Panc1 (cell line): ENCODE measurements at regions not wholly inside any gene's neighbourhood (a gene's known extent, or its start where the extent isn't known, plus 50 kb on each side); places are given as distances from the start of the nearest gene placed in this dataset.

Experiments
- ATAC-seq: fragments of 200-7000 bp; cut with Tn5 transposase; 2 replicates; pipeline ENCODE4 v1.9.1; 2020; ENCODE audit warnings: mild to moderate bottlenecking, moderate library complexity
- BruUV-seq: library from RNA; stranded (reverse); fragments of 400-500 nt; replicated peaks from 2 replicates; lab custom pipeline; 2021; lab: Mats Ljungman, UMichigan
- CTCF ChIA-PET: fragments of 300-600 bp; sonication (Branson Sonifier 250); formaldehyde crosslinking; loops from one replicate; lab custom pipeline; 2022; ENCODE audit warnings: antibody characterized with exemption; lab: Charles Lee
- POLR2A ChIA-PET: fragments of 300-600 bp; sonication (Branson Sonifier 250); formaldehyde crosslinking; loops from one replicate; lab custom pipeline; 2022; ENCODE audit warnings: antibody characterized with exemption; lab: Charles Lee
- DNase-seq: peaks from one replicate; pipeline ENCODE4 v3.0.0-alpha.2; 2010; ENCODE audit warnings: low read depth, low spot score
- H3K27ac ChIP-seq: 2 replicates; pipeline ENCODE4 v1.5.1; 2011; ENCODE audit warnings: mild to moderate bottlenecking, low read length, inconsistent platforms
- H3K27me3 ChIP-seq: fragments of 200-500 bp; sonication (Bioruptor generic); 2 replicates; pipeline ENCODE4 v1.6.0; 2014; ENCODE audit warnings: low read length, inconsistent platforms; ENCODE audit not compliant: control insufficient read depth, insufficient read depth
- H3K36me3 ChIP-seq: fragments of 200-500 bp; sonication (Bioruptor generic); 2 replicates; pipeline ENCODE4 v1.5.1; 2014; ENCODE audit warnings: inconsistent platforms, mild to moderate bottlenecking, low read length, moderate library complexity; ENCODE audit not compliant: control insufficient read depth, insufficient read depth
- H3K4me1 ChIP-seq: 2 replicates; pipeline ENCODE4 v1.5.1; 2011; ENCODE audit warnings: inconsistent platforms, mild to moderate bottlenecking, low read length, moderate library complexity; ENCODE audit not compliant: control insufficient read depth, insufficient read depth
- H3K4me3 ChIP-seq, 2 experiments: 2 replicates each; pipeline ENCODE4 v1.5.1; 2011 to 2012; ENCODE audit warnings: low read depth in 2 of 2, low read length in 2 of 2, mild to moderate bottlenecking in 2 of 2, inconsistent platforms in 1 of 2, moderate library complexity in 1 of 2
- H3K9me3 ChIP-seq: fragments of 200-500 bp; sonication (Bioruptor generic); 2 replicates; pipeline ENCODE4 v1.5.1; 2014; ENCODE audit warnings: low read depth, mild to moderate bottlenecking, inconsistent platforms, low read length, moderate library complexity; ENCODE audit not compliant: control insufficient read depth, insufficient read depth
- CTCF ChIP-seq: fragments of 450-650 bp; IDR thresholded peaks from 2 replicates; pipeline ENCODE4 v1.5.1; 2017; ENCODE audit warnings: mild to moderate bottlenecking
- POLR2AphosphoS5 ChIP-seq: IDR thresholded peaks from 2 replicates; pipeline ENCODE4 v1.6.1; 2012; ENCODE audit warnings: mild to moderate bottlenecking, low read depth, low read length, moderate library complexity
- REST ChIP-seq, 2 experiments: IDR thresholded peaks; 2 replicates each; pipeline ENCODE4 v1.6.1; 2011 to 2012; ENCODE audit warnings: low read depth in 2 of 2, control low read depth in 1 of 2, low read length in 1 of 2, mild to moderate bottlenecking in 1 of 2, moderate library complexity in 1 of 2; ENCODE audit not compliant: insufficient read depth in 1 of 2
- SIN3A ChIP-seq: IDR thresholded peaks from 2 replicates; pipeline ENCODE4 v1.6.1; 2012; ENCODE audit warnings: low read depth, mild to moderate bottlenecking, low read length, moderate library complexity, borderline replicate concordance; ENCODE audit not compliant: insufficient read depth
- TCF7L2 ChIP-seq: IDR thresholded peaks from 2 replicates; pipeline ENCODE4 v1.6.1; 2011; ENCODE audit warnings: mild to moderate bottlenecking, low read depth, low read length, inconsistent platforms
- in situ Hi-C: cut with HindIII; loops from 2 replicates; pipeline ENCODE4 v1.10.0; 2016; ENCODE audit warnings: low sequenced_read_pairs, low pct_unique_long_range_greater_than_20kb
- intact Hi-C: fragments of 100-400 bp; cut with micrococcal nuclease; formaldehyde crosslinking; loops from one replicate; pipeline ENCODE4 v1.10.0; 2022; ENCODE audit not compliant: unreplicated experiment

GRCh38 chr2:106988361-106988760, 102.4 kb upstream of the ST6GAL2 start:
- no peak for ATAC-seq
- ChIA-PET CTCF (no interaction called here), POLR2A (no interaction called here)

DNA sequence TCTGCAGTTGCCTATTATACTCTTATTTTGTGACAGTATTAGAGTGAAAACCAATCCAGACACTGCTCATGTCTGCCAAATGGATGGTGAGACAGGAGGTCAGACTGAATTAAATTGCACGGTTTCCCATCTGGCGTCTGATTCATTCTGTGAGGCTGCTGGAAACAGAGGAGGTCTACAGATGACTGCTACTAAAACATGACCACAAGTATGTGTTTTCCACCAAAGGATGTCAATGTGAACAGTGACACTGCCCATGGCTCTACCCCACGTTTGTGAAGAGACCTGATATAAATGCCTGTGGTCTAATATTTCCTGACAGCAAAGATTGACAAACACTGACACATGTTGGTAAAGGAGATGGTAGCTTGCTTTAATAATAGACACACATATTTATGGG, 104.3 kb upstream of the ST6GAL2 start:
- BruUV-seq: no TSS peak
- TF ChIP-seq POLR2AphosphoS5: no peak
- TF ChIP-seq TCF7L2: no peak
- TF ChIP-seq SIN3A: no peak
- TF ChIP-seq REST (IDR thresholded peaks at IDR 0.05; ENCODE audit: insufficient read depth in 1 of 2, low read depth in 2 of 2, low read length in 1 of 2): no peak
- TF ChIP-seq CTCF: no peak
- in situ Hi-C loops: no loop called here
- Histone ChIP-seq H3K36me3 (no peaks in the 10 kb centered on the region), H3K27ac (no peak overlapping the region), H3K27me3 (no peaks in the 10 kb centered on the region), H3K4me3 (no peak overlapping the region), H3K4me1 (no peaks in the 10 kb centered on the region), H3K9me3 (no peaks in the 10 kb centered on the region)
- ChIA-PET CTCF (no interaction called here), POLR2A (no interaction called here)
- intact Hi-C loops: no loop called here
- no peak for ATAC-seq
- DNase-seq: no peak

More at GRCh38 chr2:106988361-106988760, 102.4 kb upstream of the ST6GAL2 start:
- Histone ChIP-seq H3K4me3 (no peak overlapping the region), H3K27me3 (no peaks in the 10 kb centered on the region), H3K9me3 (no peaks in the 10 kb centered on the region), H3K4me1 (no peaks in the 10 kb centered on the region), H3K36me3 (no peaks in the 10 kb centered on the region), H3K27ac (no peak overlapping the region)
- TF ChIP-seq TCF7L2 (no peak), SIN3A (no peak), CTCF (no peak), POLR2AphosphoS5 (no peak), REST (IDR thresholded peaks at IDR 0.05; ENCODE audit: insufficient read depth in 1 of 2, low read depth in 2 of 2, low read length in 1 of 2) (no peak)
- intact Hi-C loops: no loop called here
- no TSS peak for BruUV-seq
- in situ Hi-C loops: no loop called here
- DNase-seq: no peak
